HCT116 (cell line): ENCODE measurements at regions not wholly inside any gene's neighbourhood (a gene's known extent, or its start where the extent isn't known, plus 50 kb on each side); places are given as distances from the start of the nearest gene placed in this dataset.

Experiments
- ATAC-seq: fragments of 200-7000 bp; cut with Tn5 transposase; 2 replicates; pipeline ENCODE4 v1.9.1; 2020; ENCODE audit warnings: mild to moderate bottlenecking, moderate library complexity
- BruUV-seq: library from RNA; stranded (reverse); fragments of 400-500 nt; replicated peaks from 2 replicates; lab custom pipeline; 2021; lab: Mats Ljungman, UMichigan
- CTCF ChIA-PET: fragments of 300-600 bp; sonication (Branson Sonifier 250); formaldehyde crosslinking; loops from one replicate; lab custom pipeline; 2021; ENCODE audit warnings: antibody characterized with exemption; lab: Charles Lee
- POLR2A ChIA-PET: fragments of 300-600, 350-600 bp; sonication (Branson Sonifier 250); formaldehyde crosslinking; loops from one replicate; lab custom pipeline; 2021; ENCODE audit warnings: antibody characterized with exemption; lab: Charles Lee
- RAD21 ChIA-PET, 2 experiments: fragments of 300-600 bp; sonication (Branson Sonifier 250); formaldehyde crosslinking; loops; one replicate each; lab custom pipeline; 2023; ENCODE audit warnings: low total read pairs in 2 of 2; ENCODE audit not compliant: uncharacterized antibody in 2 of 2, unreplicated experiment in 2 of 2, low non-redundant PET in 1 of 2; lab: Charles Lee
- DNase-seq: peaks from one replicate; pipeline ENCODE4 v3.0.0-alpha.2; 2010; ENCODE audit warnings: low read depth, low spot score
- H2AFZ ChIP-seq: fragments of 200-600 bp; shearing (Covaris generic), sonication (generic); 2 replicates; pipeline ENCODE4 v1.6.1; 2017; ENCODE audit warnings: low read depth, mixed run types, mixed read lengths, antibody characterized with exemption, low read length; ENCODE audit not compliant: poor library complexity, severe bottlenecking
- H3K27ac ChIP-seq: 2 replicates; pipeline ENCODE4 v1.5.1; 2012; ENCODE audit warnings: low read depth, low read length
- H3K27me3 ChIP-seq: fragments of 200-600 bp; sonication (generic); 2 replicates; pipeline ENCODE4 v1.6.1; 2016; ENCODE audit warnings: mixed run types, low read length, mixed read lengths; ENCODE audit not compliant: insufficient read depth
- H3K36me3 ChIP-seq, 2 experiments: fragments of 200-500 bp in 1 of 2; fragments of 200-600 bp in 1 of 2; sonication (Bioruptor generic) in 1 of 2; sonication (generic) in 1 of 2; 2 replicates each; pipeline versions ENCODE4 v1.5.1 to v1.6.1; 2014 to 2016; ENCODE audit warnings: low read length in 2 of 2, inconsistent platforms in 1 of 2, mixed read lengths in 1 of 2, mixed run types in 1 of 2; ENCODE audit not compliant: insufficient read depth in 2 of 2, control insufficient read depth in 1 of 2
- H3K4me1 ChIP-seq, 2 experiments: fragments of 200-600 bp in 1 of 2; sonication (generic) in 1 of 2; 2 replicates each; pipeline versions ENCODE4 v1.5.1 to v1.6.1; 2012 to 2017; ENCODE audit warnings: low read length in 2 of 2, inconsistent platforms in 1 of 2, mild to moderate bottlenecking in 1 of 2, mixed read lengths in 1 of 2, mixed run types in 1 of 2, moderate library complexity in 1 of 2; ENCODE audit not compliant: insufficient read depth in 2 of 2, control insufficient read depth in 1 of 2
- H3K4me2 ChIP-seq: fragments of 200-600 bp; sonication (generic); 2 replicates; pipeline ENCODE4 v1.6.1; 2017; ENCODE audit warnings: mixed run types, low read length, mixed read lengths
- H3K4me3 ChIP-seq, 2 experiments: fragments of 200-600 bp in 1 of 2; sonication (generic) in 1 of 2; replicated peaks in 1 of 2; 2 replicates each; pipeline ENCODE4 v1.5.1; 2011 to 2016; ENCODE audit warnings: low read length in 2 of 2, control low read depth in 1 of 2, low read depth in 1 of 2, mild to moderate bottlenecking in 1 of 2, mixed read lengths in 1 of 2, mixed run types in 1 of 2
- H3K79me2 ChIP-seq: fragments of 200-600 bp; sonication (generic); 2 replicates; pipeline ENCODE4 v1.6.1; 2017; ENCODE audit warnings: mild to moderate bottlenecking, mixed run types, low read length, moderate library complexity, mixed read lengths; ENCODE audit not compliant: insufficient read depth
- H3K9ac ChIP-seq: fragments of 200-600 bp; sonication (generic); 2 replicates; pipeline ENCODE4 v1.6.1; 2016; ENCODE audit warnings: low read length, mixed read lengths
- H3K9me2 ChIP-seq: fragments of 200-600 bp; sonication (generic), shearing (Covaris generic); 2 replicates; pipeline ENCODE4 v1.6.1; 2017; ENCODE audit warnings: mixed run types, mild to moderate bottlenecking, moderate library complexity; ENCODE audit not compliant: insufficient read depth
- H3K9me3 ChIP-seq, 2 experiments: fragments of 200-500 bp in 1 of 2; fragments of 200-600 bp in 1 of 2; sonication (Bioruptor generic) in 1 of 2; sonication (generic) in 1 of 2; 2 replicates each; pipeline ENCODE4 v1.6.1; 2014 to 2017; ENCODE audit warnings: low read length in 2 of 2, mixed read lengths in 2 of 2, inconsistent platforms in 1 of 2, low read depth in 1 of 2, mild to moderate bottlenecking in 1 of 2, mixed run types in 1 of 2, moderate library complexity in 1 of 2; ENCODE audit not compliant: control insufficient read depth in 1 of 2, insufficient read depth in 1 of 2
- H4K20me1 ChIP-seq: fragments of 200-600 bp; sonication (generic), shearing (Covaris generic); 2 replicates; pipeline ENCODE4 v1.6.1; 2017; ENCODE audit warnings: mixed run types, mild to moderate bottlenecking, moderate library complexity; ENCODE audit not compliant: insufficient read depth
- EGR1 ChIP-seq: IDR thresholded peaks from 2 replicates; pipeline ENCODE4 v1.6.1; 2012; ENCODE audit warnings: low read depth
- ELF1 ChIP-seq: IDR thresholded peaks from 2 replicates; pipeline ENCODE4 v1.6.1; 2012; ENCODE audit warnings: low read depth, borderline replicate concordance
- EZH2 ChIP-seq: fragments of 200-600 bp; sonication (generic); IDR thresholded peaks from 2 replicates; pipeline ENCODE4 v1.6.1; 2017; ENCODE audit warnings: antibody characterized with exemption, mixed run types
- EZH2phosphoT487 ChIP-seq: fragments of 200-600 bp; IDR thresholded peaks from 2 replicates; pipeline ENCODE4 v1.6.1; 2018; ENCODE audit warnings: antibody characterized with exemption, borderline replicate concordance
- FOSL1 ChIP-seq: IDR thresholded peaks from 2 replicates; pipeline ENCODE4 v1.6.1; 2012; ENCODE audit warnings: low read depth
- POLR2A ChIP-seq: IDR thresholded peaks from 2 replicates; pipeline ENCODE4 v1.7.0; 2011; ENCODE audit warnings: borderline replicate concordance; ENCODE audit not compliant: insufficient read depth, insufficient read length; ENCODE audit errors: extremely low read depth
- RAD21 ChIP-seq: IDR thresholded peaks from 2 replicates; pipeline ENCODE4 v1.6.1; 2012; ENCODE audit warnings: low read depth, mild to moderate bottlenecking
- SIN3A ChIP-seq: IDR thresholded peaks from 2 replicates; pipeline ENCODE4 v1.6.1; 2012; ENCODE audit warnings: low read depth
- TCF7L2 ChIP-seq: IDR thresholded peaks from 2 replicates; pipeline ENCODE4 v1.7.0; 2011; ENCODE audit warnings: borderline replicate concordance, inconsistent platforms; ENCODE audit not compliant: insufficient read depth, insufficient read length; ENCODE audit errors: extremely low read depth
- ZBTB33 ChIP-seq: IDR thresholded peaks from 2 replicates; pipeline ENCODE4 v1.6.1; 2011; ENCODE audit warnings: mild to moderate bottlenecking, low read length, moderate library complexity; ENCODE audit not compliant: insufficient replicate concordance; ENCODE audit errors: extremely low read depth
- ZNF274 ChIP-seq: fragments of 200-500 bp; sonication (Bioruptor generic); IDR thresholded peaks from 2 replicates; pipeline ENCODE4 v1.6.1; 2014; ENCODE audit warnings: mild to moderate bottlenecking, low read depth, low read length, inconsistent platforms
- intact Hi-C: fragments of 100-400 bp; cut with micrococcal nuclease; formaldehyde crosslinking; loops from 2 replicates; pipeline ENCODE4 v1.10.0; 2022
- TF ChIP-seq, protein P1 (sequence below): IDR thresholded peaks from 2 replicates; pipeline ENCODE4 v1.6.1; 2012
- TF ChIP-seq, protein P2 (sequence below), 3 experiments: fragments of 200-600 bp in 1 of 3; sonication (generic) in 1 of 3; IDR thresholded peaks in 2 of 3; conservative IDR thresholded peaks in 1 of 3; 2 replicates each; pipeline ENCODE4 v1.5.1; 2012 to 2017; ENCODE audit warnings: low read depth in 2 of 3, low read length in 2 of 3, antibody characterized with exemption in 1 of 3, borderline replicate concordance in 1 of 3, control low read depth in 1 of 3, mild to moderate bottlenecking in 1 of 3, mixed read lengths in 1 of 3, mixed run types in 1 of 3, moderate library complexity in 1 of 3; ENCODE audit not compliant: insufficient read depth in 1 of 3

DNA sequence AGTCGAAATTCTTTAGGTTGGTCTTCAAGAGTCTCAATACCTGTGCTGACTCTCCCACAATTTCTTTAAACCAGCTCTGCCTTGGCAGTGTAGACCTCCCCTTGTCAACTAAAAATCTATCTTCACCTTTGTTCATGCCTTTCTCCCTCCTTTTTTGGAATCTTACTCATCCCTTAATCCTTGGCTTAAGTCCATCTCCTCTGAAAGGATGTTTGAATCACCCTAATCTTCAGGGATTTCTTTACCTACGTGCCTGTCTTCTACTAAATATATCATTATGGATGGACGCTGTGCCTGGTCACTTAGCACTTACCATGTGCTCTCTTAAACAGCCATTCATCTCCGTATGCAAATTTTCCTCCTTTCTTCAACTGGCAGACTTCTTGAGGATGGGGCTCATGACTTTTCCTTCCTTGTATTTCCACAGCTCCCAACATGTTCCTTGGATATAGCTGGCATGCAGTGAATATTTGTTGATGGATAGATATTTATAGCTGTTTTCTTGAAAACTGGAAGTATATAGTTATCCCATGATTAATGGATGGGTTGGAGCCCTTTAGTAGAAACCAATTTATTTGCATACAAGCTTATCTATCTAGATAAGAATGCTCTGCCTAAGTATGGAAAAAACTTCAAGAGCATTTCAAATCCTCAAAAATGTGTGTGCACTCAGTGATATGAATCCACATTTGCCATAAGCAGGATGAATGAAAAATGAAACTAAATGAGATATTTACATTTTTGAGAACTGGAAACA lies 166.6 kb downstream of the SPRY1 start:
- H3K79me2 ChIP-seq = no peaks in the 10 kb centered on the region
- TF ChIP-seq ZNF274 (no peak), SIN3A (no peak), ZBTB33 (no peak), EZH2phosphoT487 (no peak), EZH2 (no peak), TCF7L2 (no peak), POLR2A (no peak), ELF1 (no peak), RAD21 (no peak), EGR1 (no peak), FOSL1 (no peak)
- TF ChIP-seq, protein P1, sequence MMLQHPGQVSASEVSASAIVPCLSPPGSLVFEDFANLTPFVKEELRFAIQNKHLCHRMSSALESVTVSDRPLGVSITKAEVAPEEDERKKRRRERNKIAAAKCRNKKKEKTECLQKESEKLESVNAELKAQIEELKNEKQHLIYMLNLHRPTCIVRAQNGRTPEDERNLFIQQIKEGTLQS = no peak
- TF ChIP-seq, protein P2, sequence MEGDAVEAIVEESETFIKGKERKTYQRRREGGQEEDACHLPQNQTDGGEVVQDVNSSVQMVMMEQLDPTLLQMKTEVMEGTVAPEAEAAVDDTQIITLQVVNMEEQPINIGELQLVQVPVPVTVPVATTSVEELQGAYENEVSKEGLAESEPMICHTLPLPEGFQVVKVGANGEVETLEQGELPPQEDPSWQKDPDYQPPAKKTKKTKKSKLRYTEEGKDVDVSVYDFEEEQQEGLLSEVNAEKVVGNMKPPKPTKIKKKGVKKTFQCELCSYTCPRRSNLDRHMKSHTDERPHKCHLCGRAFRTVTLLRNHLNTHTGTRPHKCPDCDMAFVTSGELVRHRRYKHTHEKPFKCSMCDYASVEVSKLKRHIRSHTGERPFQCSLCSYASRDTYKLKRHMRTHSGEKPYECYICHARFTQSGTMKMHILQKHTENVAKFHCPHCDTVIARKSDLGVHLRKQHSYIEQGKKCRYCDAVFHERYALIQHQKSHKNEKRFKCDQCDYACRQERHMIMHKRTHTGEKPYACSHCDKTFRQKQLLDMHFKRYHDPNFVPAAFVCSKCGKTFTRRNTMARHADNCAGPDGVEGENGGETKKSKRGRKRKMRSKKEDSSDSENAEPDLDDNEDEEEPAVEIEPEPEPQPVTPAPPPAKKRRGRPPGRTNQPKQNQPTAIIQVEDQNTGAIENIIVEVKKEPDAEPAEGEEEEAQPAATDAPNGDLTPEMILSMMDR (IDR thresholded peaks at IDR 0.05 in 2 of 3, conservative IDR thresholded peaks at IDR 0.05 in 1 of 3; ENCODE audit: borderline replicate concordance in 1 of 3, insufficient read depth in 1 of 3, low read depth in 2 of 3, low read length in 2 of 3) = no peak
- H3K27ac ChIP-seq = no peak overlapping the region
- H3K4me1 ChIP-seq = peaks cover 0 to 4% of the 10 kb centered on the region in 2 experiments; a peak in 2 of 4 replicates
- RAD21 ChIA-PET = no interaction called here
- no peak overlapping the region for H3K4me2 ChIP-seq
- intact Hi-C loops = loop anchor here (5.0 to 10.0 kb wide), 2 partner anchors 554 to 702 kb away; no protein-coding TSS in a partner anchor
- no peak overlapping the region for H3K9ac ChIP-seq
- H3K4me3 ChIP-seq = no peak overlapping the region
- H3K9me3 ChIP-seq = no peaks in the 10 kb centered on the region
- no TSS peak for BruUV-seq
- H3K36me3 ChIP-seq = no peaks in the 10 kb centered on the region
- no peaks in the 10 kb centered on the region for H3K9me2 ChIP-seq
- H3K27me3 ChIP-seq = no peaks in the 10 kb centered on the region
- DNase-seq (no peak), ATAC-seq (no peak)
- no peaks in the 10 kb centered on the region for H4K20me1 ChIP-seq
- CTCF ChIA-PET = interaction anchor here (1.4 to 2.3 kb wide), 3 partner anchors 8 to 27 kb away, joined by 4 to 12 read pairs (median 4); no protein-coding TSS in a partner anchor
- POLR2A ChIA-PET = no interaction called here
- no peak overlapping the region for H2AFZ ChIP-seq
